Ishikawa (cell line): ENCODE measurements at regions not wholly inside any gene's neighbourhood (a gene's known extent, or its start where the extent isn't known, plus 50 kb on each side); places are given as distances from the start of the nearest gene placed in this dataset.

Source experiments
- CEBPB ChIP-seq: IDR thresholded peaks from 2 replicates; pipeline ENCODE4 v1.6.1; 2012
- EGR1 ChIP-seq: IDR thresholded peaks from 2 replicates; pipeline ENCODE4 v1.6.1; 2012
- TAF1 ChIP-seq: IDR thresholded peaks from 2 replicates; pipeline ENCODE4 v1.6.1; 2012; ENCODE audit warnings: low read depth, mild to moderate bottlenecking
- TCF12 ChIP-seq: IDR thresholded peaks from 2 replicates; pipeline ENCODE4 v1.6.1; 2012; ENCODE audit warnings: low read depth

DNA sequence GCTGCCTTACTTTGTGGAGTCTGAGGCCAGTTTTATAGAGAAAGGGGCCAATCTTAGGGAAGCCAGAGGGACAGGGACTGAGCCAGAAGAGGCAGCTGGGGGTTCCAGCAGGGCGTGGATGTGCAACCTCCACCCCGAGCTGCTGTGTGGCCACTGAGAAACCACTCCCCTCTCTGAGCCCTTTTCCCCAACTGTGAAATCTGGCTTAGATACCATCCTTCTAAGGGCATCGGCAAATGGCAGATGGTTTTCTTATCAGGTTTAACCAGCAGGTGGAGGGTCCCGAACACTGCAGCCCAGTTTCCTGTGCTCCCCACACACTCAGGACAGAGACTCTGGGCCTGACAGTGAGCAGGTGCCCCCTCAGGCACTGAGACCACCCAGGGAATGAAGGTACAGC, 55.8 kb upstream of the SLC6A6 start:
- no peak for TF ChIP-seq TCF12
- TF ChIP-seq EGR1: no peak
- TF ChIP-seq CEBPB: no peak
- no peak for TF ChIP-seq TAF1
